ENCODE measurements at regions not wholly inside any gene's neighbourhood (a gene's known extent, or its start where the extent isn't known, plus 50 kb on each side); places are given as distances from the start of the nearest gene placed in this dataset.

GRCh38 chr6:16061818-16062217, 67.1 kb upstream of the MYLIP start:
- H3K9me3 Mint-ChIP-seq: no peaks in the 10 kb centered on the region
- no peak overlapping the region for H3K27ac Mint-ChIP-seq
- TF ChIP-seq CTCF (IDR thresholded peaks at IDR 0.05; ENCODE audit: unreplicated experiment): no peak
- no peak for DNase-seq (ENCODE audit: low spot score in 2 of 2, unreplicated experiment in 2 of 2)
- peaks cover 20% of the 10 kb centered on the region for H3K4me1 Mint-ChIP-seq
- no peak overlapping the region for H3K4me3 Mint-ChIP-seq
- no peaks in the 10 kb centered on the region for H3K27me3 Mint-ChIP-seq (ENCODE audit: low read depth)
- no peaks in the 10 kb centered on the region for H3K36me3 Mint-ChIP-seq

GRCh38 chr6:16060039-16060438, 68.8 kb upstream of the MYLIP start:
- no peak for DNase-seq (ENCODE audit: low spot score in 2 of 2, unreplicated experiment in 2 of 2)
- no peak overlapping the region for H3K27ac Mint-ChIP-seq
- no peak overlapping the region for H3K4me3 Mint-ChIP-seq
- H3K36me3 Mint-ChIP-seq: no peaks in the 10 kb centered on the region
- TF ChIP-seq CTCF (IDR thresholded peaks at IDR 0.05; ENCODE audit: unreplicated experiment): no peak
- peaks cover 19% of the 10 kb centered on the region for H3K4me1 Mint-ChIP-seq
- H3K27me3 Mint-ChIP-seq (ENCODE audit: low read depth): no peaks in the 10 kb centered on the region
- H3K9me3 Mint-ChIP-seq: no peaks in the 10 kb centered on the region

GRCh38 chr6:16059496-16059895, 69.4 kb upstream of the MYLIP start:
- peaks cover 15% of the 10 kb centered on the region for H3K4me1 Mint-ChIP-seq
- no peak overlapping the region for H3K27ac Mint-ChIP-seq

GRCh38 chr6:16058929-16059345, 69.9 kb upstream of the MYLIP start:
- TF ChIP-seq CTCF (IDR thresholded peaks at IDR 0.05; ENCODE audit: unreplicated experiment): no peak
- H3K4me3 Mint-ChIP-seq: no peak overlapping the region
- no peak for DNase-seq (ENCODE audit: low spot score in 2 of 2, unreplicated experiment in 2 of 2)
- no peaks in the 10 kb centered on the region for H3K9me3 Mint-ChIP-seq
- no peaks in the 10 kb centered on the region for H3K27me3 Mint-ChIP-seq (ENCODE audit: low read depth)
- no peak overlapping the region for H3K27ac Mint-ChIP-seq
- peaks cover 13% of the 10 kb centered on the region for H3K4me1 Mint-ChIP-seq
- H3K36me3 Mint-ChIP-seq: no peaks in the 10 kb centered on the region

More at GRCh38 chr6:16059496-16059895, 69.4 kb upstream of the MYLIP start:
- H3K4me3 Mint-ChIP-seq: no peak overlapping the region
- no peaks in the 10 kb centered on the region for H3K9me3 Mint-ChIP-seq
- no peaks in the 10 kb centered on the region for H3K36me3 Mint-ChIP-seq
- DNase-seq (ENCODE audit: low spot score in 2 of 2, unreplicated experiment in 2 of 2): no peak
- TF ChIP-seq CTCF (IDR thresholded peaks at IDR 0.05; ENCODE audit: unreplicated experiment): no peak
- H3K27me3 Mint-ChIP-seq (ENCODE audit: low read depth): no peaks in the 10 kb centered on the region

- Mint-ChIP-seq H3K36me3 (no peaks in the 10 kb centered on the region), H3K4me3 (no peak overlapping the region), H3K9me3 (no peaks in the 10 kb centered on the region), H3K27ac (no peak overlapping the region), H3K4me1 (peaks cover 13% of the 10 kb centered on the region), H3K27me3 (ENCODE audit: low read depth) (no peaks in the 10 kb centered on the region)
- TF ChIP-seq CTCF (IDR thresholded peaks at IDR 0.05; ENCODE audit: unreplicated experiment): no peak
- DNase-seq (ENCODE audit: low spot score in 2 of 2, unreplicated experiment in 2 of 2): no peak
Observed at GRCh38 chr6:16058201-16058928, 70.5 kb upstream of the MYLIP start.
